Fibroblast of upper back skin (primary cell): ENCODE measurements at regions not wholly inside any gene's neighbourhood (a gene's known extent, or its start where the extent isn't known, plus 50 kb on each side); places are given as distances from the start of the nearest gene placed in this dataset.
"Not testable (repeated sequence)": the region's sequence is repeated elsewhere in the genome, so short reads cannot be mapped to it uniquely, and the experiment has no call there.

Source experiments
- DNase-seq: peaks from one replicate; pipeline ENCODE4 v3.0.0-alpha.2; 2013

DNA sequence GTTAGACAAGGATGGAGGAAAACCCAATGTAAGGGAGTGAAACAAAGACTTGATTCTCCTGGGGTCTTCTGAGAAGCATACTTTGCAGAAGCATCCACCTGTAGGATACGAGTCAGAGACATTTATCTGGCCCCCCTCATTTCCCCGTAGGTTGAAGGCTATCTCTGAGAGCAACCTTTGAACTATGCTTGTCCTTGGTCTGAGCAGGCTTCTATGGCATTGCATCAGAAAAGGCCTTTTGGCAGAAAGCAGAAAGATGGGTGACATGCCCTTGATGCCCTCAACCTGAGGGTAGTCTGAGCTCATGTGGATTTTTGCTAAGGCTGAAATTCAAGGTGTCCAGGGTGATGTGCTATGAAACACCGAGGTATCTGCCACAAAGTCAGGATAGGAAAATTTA lies 131.6 kb upstream of the SGO1 start:
- no peak for DNase-seq

DNA sequence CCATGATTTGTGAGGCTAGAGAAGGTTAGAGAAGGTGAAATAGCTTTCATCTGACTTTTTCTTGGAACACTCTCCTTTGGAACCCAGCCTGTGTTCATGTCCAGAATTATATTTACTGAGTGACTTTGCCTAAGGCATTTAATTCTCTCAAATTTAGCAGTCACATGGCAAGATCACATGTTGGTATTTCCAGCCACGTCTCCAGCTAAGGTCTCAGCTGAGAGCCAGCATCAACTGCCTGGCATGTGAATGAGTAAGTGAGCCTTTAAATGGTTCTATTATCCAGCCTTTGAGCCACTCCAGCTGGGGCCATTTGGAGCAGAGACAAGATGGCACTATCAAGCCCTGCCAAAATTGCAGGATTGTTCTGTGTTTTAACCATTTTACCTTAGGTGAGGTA lies 130.2 kb upstream of the SGO1 start:
- DNase-seq, result no peak

DNA sequence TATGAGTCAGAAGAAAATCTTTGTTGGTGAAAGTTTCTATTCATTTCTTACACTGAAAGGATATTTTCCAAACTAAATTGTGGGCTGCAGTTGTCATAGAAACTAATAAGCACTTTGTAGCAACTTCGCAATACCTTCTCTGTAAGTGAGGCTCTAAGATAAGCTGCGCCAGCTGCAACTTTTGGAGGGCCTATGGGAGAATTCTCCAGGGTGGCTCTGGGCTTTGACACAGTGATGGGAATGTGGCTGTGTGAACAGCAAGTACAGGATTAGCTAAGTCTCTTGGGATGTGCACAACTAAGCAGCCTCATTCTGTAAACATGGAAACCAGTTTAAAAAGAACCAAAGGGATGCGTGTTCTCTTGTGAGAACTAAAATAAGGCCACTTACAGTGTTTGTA lies 124.6 kb upstream of the SGO1 start:
- DNase-seq, result no peak

DNA sequence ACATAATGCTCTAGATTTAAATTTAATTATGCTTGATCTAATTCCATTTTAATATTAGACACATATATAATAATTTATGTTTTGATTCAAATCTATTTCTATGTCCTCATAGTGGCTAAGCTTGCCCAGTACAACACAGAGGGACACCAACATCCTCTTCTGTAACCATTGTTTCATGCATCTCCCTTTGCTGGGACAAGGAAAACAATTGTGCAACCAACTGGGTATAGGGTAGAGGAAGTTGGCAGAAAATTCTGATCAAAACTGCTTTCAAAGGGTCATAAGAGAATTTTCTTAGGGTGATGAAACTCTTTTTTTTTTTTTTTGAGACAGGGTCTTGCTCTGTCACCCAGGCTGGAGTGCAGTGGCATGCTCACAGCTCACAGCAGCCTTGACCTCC lies 121.4 kb upstream of the SGO1 start:
- no peak for DNase-seq

DNA sequence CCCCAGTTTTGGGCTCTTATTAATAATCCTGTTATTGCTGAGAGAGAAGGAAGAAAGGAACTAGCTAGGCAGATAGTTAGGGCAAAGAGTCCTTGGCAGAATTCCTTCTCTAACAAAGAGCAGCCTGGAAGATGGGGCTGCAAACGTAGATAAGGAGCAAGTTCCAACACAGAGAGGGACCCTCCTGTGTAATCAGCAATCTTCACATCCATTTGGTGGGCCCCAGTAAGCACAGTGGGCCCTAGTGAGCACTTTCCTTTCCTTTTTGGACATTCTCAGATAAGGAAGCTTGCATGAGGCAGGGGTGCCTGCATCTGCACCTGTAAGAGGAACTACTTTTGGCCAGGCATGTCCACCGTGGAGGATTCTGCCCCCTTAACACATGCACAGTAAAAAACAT lies 119.6 kb upstream of the SGO1 start:
- no peak for DNase-seq

DNA sequence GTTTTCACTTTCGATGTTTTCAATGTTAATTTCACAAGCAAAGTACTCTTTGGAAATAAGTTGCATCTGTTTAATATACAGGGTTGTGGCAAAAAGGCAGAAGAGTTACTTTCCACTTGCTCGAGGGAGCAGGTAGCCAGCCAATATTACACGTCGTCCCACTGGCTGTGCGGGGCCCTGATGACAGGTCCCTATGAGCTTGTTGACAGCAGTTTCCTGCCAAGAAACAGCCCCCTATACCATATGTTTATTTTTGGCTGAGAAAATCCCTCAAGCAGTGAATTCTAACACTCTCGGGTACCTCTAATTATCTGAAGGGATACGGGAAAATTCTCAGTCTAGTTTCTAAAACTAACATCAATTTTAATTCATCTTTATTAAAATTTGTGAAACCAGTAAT lies 116.8 kb upstream of the SGO1 start:
- DNase-seq, result no peak

DNA sequence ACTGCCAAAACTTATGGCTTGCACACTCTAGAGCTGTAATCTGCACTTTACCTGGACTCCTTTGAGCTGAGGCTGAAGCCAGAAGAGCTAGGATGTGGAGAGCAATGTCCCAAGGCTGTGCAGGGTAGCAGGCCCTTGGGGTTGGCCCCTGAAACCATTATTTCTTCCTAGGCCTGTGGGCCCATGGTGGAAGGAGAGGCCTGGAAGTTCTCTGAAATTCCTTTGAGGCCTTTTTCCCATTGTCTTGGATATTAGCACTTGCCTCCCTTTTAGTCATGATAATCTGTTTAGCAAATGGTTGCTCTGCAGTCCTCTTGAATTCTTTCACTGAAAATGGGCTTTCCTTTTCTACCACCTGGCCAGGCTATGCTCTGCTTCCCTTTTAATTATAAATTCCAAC lies 102.0 kb upstream of the SGO1 start:
- no peak for DNase-seq

DNA sequence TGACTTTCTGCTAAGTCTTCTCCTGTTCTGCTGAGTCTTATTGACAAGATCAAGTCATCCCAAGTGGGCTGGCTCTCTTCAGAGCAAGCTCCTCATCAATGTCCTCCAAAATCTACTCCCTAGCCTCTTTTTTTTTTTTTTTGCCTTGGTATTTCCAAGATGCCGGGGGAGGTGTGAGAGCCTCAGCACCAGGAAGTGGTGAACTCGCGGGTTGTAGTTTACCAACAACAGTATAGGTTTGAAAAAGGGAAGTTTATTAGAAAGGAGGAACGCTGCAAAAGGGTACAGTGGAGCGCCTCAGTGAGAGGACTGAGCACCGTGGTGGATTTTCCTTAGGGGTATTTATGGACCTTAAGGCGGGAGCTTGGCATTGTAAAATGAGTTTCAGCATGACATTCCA lies 94.3 kb upstream of the SGO1 start:
- DNase-seq, result no peak

DNA sequence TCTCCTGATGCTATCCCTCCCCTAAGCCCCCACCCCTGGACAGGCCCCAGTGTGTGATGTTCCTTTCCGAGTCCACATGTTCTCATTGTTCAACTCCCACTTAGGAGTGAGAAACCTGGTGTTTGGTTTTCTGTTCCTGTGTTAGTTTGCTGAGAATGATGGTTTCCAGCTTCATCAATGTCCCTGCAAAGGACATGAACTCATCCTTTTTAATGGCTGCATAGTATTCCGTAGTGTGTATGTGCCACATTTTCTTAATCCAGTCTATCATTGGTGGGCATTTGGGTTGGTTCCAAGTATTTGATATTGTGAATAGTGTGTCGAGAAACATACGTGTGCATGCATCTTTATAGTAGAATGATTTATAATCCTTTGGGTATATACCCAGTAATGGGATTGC lies 80.0 kb upstream of the SGO1 start:
- not testable (repeated sequence) for DNase-seq

DNA sequence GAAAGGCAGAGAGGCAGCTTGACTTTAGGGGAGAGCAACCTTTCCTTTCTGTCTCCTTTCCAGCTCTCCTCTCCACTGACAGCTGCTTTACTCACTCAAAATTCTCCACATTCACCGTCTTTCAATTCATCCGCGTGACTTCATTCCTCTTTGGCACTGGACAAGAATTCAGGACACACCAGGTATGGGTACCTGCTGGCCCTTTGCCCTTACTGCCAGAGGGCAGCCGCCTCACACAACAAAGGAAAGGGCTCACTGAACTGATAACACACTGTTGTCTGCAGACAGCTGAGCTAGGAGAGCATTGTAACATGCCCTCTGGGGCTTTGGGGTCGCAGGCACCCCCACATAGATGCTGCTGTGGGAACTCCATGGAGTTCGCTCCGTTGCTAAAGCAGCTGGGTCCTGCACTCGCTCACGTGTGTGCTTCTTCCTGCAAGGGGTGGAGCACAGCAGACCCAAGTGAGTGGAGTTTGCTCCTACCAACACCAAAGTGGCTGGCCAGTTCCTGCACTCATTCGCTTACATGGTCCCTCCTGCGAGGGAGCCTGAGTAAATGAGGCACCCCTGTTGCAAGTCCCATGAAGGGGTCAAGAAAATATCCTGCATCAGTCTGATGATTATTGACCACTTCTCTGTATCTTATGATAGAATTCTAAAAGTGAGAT lies 79.0 kb upstream of the SGO1 start:
- no peak for DNase-seq

DNA sequence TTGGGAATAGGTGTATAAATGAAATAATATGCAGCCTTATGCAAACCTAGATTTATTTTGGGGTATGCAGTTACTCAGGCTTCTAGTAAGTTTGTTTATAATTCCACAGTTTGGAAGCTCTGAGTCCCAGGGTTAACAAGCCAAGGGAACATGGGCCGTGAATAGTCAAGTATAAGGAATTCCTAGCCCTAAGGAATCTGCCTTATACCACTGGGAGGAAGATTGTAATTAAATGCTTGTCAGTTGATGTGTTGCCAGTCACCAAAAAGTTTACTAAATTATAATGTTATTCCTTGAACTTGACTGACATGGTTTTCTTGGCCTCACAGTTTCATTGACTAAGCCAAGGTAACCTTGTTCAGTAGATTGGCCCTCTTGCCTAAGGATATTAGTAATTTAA lies 72.4 kb upstream of the SGO1 start:
- no peak for DNase-seq

DNA sequence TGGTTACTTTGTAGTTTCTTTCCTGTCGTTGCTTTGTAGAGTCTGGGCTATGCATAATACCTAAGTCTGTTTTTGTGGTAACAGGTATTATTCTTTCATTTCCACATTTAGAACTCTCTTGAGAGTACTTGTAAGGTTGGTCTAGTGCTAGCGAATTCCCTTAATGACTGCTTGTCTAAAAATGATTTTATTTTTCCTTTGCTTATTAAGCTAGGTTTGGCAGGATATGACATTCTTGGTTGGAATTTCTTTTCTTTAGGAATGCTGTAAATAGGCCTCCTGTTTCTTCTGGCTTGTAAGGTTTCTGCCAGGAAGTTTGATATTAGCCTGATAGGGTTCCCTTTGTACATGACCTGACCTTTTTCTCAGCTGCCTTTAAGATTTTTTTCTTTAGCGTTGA lies 70.1 kb upstream of the SGO1 start:
- DNase-seq, result peak; percentile 5

DNA sequence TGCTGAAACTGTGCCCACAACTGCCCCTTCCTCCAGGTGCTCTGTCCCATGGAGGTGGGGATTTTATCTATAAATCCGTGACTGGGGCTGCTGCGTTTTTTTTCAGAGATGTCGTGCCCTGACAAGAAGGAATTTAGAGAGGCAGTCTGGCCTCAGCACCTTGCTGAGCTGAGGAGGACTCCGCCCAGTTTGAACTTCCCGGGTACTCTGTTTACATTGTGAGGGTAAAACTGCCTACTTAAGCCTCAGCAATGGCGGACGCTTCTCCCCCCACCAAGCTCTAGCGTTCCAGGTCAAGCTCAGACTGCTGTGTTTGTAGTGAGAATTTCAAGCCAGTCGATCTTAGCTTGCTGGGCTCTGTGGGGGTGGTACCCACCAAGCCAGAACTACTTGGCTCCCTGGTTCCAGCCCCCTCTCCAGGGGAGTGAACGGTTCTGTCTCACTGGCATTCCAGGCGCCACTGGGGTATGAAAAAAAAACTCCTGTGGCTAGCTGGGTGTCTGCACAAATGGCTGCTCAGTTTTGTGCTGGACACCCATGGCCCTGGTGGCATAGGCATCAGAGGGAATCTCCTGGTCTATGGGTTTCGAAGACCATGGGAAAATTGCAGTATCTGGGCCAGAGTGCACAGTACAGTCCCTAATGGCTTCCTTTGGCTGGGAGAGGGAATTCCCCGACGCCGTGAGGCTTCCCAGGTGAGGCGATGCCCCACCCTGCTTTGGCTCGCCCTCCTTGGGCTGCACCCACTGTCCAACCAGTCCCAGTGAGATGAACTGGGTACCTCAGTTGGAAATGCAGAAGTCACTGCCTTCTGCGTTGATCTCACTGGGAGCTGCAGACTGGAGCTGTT lies 68.5 kb upstream of the SGO1 start:
- no peak for DNase-seq

DNA sequence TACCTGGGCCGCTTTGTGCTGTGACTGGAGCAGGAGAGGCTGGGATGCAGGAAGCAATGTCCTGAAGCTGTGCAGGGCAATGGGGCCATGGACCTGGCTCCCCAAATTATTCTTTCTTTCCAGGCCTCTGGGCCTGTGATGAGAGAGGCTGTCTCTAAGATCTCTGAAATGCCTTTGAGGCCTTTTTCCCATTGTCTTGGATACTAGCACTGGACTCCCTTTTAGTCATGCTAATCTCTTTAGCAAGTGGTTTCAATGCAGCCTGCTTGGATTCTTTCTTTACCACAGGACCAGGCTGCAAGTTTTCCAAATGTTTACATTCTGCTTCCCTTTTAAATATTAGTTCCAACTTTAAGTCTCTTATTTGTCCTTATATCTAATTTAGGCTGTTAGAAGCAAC lies 64.8 kb upstream of the SGO1 start:
- DNase-seq, result no peak

DNA sequence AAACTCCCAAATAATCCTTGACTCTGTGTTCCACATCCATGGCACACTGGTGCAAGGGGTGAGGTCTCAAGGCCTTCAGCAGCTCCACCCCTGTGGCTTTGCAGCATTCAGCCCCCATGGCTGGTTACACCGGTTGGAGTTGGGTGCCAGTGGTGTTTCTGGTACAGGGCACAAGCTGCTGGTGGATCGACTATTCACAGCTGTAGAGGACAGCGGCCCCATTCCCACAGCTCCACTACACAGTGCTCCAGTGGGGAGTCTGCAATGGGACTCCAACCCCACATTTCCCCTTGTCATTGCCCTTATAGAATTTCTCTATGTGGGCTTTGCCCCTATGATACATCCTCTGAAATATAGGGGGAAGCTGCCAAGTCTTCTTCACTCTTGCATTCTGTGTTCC lies 64.3 kb upstream of the SGO1 start:
- no peak for DNase-seq

DNA sequence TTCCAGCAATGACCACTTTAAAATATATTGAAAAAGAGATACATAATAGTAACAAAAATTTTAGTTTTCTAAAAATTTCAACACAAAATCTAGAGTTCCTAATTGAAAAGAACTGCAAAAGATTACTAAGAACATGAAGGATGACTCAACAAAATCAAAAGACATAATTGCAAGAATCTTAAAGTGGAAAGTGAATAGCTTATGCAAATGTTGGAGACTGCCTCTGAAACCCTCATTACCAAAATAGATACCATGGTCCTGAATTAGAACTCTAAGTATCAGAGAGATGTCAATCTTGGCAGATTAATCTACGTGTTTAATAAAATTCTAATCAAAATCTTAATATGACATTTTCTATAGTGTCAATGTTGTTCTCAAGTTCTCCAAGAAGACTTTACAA lies 60.7 kb upstream of the SGO1 start:
- DNase-seq, result no peak

DNA sequence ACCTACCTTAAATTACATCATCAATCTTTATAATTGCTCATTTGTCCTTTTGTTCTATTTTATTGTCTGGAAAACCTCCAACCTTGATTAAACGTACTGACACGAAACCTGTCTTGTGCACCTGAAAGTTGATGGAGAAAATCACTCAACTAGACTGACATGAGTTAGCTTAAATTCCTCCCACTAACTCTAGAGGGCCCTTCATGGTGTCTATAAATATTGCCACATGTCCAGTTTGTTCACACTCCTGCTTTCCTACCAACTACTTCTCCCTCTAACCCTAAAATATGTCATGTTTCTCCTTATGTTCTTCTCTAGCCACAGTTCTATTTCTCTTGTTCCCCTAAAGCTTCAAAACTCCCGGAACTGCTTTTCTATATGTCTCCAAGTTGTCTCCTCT lies 59.8 kb upstream of the SGO1 start:
- no peak for DNase-seq

DNA sequence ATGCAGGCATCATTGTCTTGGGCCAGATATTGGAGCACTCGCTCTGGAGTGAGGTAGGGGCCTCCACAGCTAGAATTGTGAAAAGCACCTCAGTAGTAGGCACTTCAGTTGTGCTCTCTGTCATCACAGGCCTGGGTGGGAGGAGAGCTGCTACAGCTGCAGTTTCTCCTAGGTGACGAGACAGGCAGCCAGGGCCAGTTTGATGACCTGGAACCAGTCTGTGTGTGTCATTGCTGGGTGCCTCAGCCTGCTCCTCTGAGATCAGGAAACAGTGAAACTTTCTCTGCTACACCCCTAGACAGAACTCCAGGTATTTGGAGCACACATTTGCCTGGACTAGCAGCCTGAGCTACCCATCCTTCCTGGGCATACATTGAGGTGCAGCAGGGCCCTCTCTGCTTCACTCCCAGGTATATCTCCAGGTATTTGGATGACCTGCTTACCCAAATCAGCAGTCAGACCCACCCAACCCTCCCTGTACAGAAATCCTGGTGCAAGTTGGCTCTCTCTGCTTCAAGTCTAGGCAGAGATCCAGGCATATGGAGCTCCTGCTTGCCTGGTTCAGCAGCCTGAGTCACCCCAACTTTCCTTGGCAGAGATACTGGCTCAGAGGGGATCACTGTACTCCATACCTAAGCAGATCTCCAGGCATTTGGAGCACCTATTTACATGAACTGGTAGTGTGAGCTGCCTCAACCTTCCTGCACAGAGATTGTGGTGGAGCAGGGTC lies 54.3 kb upstream of the SGO1 start:
- no peak for DNase-seq

DNA sequence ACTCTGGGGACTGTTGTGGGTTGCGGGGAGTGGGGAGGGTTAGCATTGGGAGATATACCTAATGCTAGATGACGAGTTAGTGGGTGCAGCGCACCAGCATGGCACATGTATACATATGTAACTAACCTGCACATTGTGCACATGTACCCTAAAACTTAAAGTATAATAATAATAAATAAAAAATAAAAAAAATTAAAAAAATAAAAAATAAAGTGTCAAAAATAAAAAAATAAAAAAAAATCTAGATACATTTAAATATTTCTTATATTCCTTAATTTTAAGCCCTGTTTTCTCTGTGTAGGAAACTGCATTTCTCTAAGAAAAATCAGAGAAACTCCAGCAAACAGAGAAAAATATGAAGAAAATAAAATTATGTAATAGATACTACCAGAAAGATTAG lies 52.2 kb upstream of the SGO1 start:
- DNase-seq, result not testable (repeated sequence)

DNA sequence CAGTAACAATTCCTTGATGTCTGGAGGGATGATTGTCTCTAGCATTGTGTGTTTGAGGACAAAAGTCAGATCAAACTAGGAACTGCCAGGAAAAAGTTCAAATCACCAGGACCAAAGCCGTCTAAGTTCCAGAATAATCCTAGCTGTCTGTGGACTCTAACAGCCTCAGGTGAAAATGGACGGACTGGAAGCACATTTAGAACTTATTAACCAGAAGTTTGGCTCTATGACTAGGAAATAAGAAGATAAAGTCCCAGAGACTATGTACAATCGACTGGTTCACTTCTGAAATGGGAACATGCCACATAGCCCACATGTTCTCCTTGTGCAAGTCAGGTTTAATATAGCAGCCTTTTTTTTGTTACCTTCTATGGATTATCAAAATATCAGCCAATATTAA lies 50.6 kb upstream of the SGO1 start:
- no peak for DNase-seq
